ENCODE measurements at regions not wholly inside any gene's neighbourhood (a gene's known extent, or its start where the extent isn't known, plus 50 kb on each side); places are given as distances from the start of the nearest gene placed in this dataset.

DNA sequence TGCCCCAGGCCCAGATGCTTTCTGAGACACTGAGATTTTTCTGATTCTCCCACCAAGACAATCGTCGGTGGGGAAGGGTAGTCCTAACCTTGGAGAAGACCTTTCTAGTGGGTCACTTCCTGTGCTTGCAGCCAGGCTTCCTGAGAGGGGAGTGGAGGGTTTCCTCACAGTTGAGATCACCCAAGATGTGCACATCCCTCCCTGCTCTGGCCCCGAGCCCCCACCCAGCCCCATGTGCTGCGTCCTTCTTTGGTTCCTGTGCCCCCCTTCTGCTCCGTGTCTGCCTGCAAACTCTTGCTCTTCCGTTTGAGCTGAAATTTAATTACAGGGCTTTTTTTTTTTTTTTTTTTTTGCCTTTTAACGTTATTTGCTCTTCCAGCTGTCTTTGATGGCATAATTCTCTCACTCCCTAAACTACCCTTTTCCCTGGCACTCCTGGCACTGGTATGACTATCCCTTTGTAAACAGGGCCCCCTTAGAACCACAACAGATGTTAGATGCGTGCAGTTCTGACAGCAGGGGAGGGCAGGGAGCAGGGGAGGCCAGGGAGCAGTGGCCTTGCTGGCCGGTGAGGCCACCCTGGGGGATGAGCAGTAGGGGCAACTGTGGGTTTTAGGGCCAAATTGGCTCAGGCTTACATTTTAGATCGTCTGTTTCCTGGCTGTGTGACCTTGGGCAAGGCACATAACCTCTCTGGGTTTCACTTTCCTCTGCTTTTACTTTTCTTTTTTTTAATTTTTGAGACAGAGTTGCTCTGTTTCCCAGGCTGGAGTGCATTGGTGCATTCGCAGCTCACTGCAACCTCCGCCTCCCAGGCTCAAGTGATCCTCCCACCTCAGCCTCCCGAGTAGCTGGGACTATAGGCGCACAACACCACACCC, 144.5 kb downstream of the PHETA1 start:
- no peak for DNase-seq

- no peak for DNase-seq
Measured at GRCh38 chr12:111222523-111222922, 146.4 kb downstream of the PHETA1 start.

- no peak for DNase-seq
Measured at GRCh38 chr12:111222027-111222414, 146.9 kb downstream of the PHETA1 start.

DNA sequence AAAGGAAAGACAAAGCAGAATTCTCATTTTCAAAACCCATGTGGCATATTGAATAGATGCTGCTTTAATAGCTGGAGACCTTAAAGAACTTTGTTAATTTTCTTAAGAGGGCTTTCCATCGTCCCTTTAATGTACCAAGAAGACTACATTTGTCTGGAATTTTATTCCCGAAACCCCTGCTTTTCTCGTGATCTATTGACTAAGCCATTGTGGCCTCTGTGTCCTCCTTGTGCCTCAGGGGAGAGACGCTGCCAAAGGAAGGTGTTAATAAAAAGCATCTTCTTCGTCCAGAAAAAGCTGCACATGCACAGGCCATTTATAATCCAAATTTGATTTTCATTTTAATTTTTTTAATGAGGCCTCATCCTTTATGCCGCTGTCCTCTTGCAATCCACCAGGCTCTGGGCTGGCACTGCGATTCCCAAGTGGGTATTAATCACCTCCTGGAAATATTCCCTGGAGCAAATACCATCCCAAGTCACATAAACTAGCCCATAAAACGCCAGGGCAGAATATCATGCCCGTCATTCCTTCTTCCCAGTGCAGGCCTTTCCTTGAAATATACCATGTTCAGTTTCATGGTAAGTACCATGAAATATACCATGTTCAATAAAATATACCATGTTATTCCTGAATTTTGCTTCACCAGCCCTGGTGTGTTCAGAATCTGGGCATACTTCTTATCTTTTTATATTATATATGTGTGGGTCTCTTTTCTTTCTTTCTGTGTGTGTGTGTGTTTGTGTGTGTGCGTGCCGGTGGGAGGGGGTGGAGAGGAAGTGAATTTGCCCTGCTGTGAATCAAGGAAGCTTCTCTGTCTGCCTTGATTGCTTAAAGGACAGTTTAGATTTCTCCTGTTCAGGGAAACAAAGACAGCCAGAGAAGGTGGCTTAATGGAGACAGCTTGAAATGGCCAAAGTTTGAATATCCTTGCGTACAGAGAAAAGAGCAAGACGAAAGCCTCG, 147.6 kb downstream of the PHETA1 start:
- no peak for DNase-seq

DNA sequence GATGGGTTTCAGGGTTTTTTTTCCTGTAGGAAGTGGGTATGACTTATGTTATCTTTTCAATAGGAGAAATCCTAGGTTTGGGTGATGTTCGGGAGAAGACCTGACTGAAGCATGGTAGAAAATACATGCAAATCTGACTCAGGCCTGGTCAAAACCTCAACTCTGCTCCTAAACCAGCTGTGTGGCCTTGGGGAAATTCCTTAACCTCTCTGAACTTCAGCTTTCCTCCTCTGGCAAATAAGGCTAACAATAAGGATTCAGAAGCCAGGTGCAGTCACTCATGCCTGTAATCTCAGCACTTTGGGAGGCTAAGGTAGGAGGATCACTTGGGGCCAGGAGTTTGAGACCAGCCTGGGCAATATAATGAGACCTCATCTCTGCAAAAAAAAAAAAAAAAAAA, 148.5 kb downstream of the PHETA1 start:
- no peak for DNase-seq

- no peak for DNase-seq
Measured at GRCh38 chr12:111219440-111219839, 149.5 kb downstream of the PHETA1 start.

DNA sequence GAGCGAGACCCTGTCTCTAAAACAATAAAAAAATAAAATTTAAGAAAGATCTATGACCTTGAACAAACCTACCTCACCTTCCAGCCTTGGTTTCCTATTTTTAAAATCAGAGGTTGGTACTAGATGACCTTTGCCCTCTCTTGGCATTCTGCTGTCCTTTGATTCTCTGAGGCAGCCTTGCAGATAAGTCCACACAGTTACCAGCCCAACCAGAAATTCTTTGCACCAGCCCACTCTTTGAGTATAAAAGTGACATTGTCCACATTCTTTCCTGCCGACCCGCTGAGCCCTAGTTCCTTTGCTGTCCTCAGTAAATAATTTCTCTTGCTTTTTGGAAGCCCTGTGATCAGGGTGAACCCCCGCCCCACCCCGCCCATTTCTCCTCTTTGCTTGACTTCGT, 150.4 kb downstream of the PHETA1 start:
- DNase-seq = no peak

DNA sequence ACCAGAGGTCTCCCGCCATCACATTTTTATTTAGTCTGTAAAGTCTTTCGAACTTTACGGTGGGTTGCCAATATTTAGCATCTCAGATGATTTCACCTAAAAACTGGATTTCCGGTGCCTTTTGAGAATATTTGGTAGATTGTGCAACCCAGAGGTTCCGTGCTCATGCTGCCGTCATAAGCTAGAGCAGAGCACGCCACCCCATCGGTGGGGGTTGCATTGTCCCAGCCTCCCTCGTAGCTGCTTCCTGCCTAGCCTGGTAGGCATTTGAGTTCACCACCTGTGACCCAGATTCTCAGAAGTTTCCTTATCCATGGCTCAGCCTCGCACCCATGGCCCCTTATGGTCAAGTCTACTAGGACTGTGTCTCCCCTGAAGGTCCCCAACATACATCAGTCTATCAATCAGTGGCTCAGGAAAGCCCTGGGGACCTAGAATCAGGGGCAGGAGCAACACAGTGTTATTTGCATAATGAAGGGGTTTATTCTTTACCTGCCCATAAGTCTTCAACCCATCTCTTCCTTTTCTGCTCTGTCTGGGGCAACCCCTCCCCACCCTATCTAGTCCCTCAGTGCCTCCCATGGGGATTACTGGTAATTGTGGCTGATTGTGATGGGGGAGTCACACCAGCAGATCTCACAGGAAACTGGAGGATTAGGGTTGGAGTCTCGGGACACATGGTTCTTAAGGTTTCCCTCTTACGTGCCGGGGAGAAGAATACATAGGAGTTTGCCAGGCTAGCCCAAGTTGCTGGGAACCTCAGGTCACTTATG, 152.3 kb downstream of the PHETA1 start:
- no peak for DNase-seq

DNA sequence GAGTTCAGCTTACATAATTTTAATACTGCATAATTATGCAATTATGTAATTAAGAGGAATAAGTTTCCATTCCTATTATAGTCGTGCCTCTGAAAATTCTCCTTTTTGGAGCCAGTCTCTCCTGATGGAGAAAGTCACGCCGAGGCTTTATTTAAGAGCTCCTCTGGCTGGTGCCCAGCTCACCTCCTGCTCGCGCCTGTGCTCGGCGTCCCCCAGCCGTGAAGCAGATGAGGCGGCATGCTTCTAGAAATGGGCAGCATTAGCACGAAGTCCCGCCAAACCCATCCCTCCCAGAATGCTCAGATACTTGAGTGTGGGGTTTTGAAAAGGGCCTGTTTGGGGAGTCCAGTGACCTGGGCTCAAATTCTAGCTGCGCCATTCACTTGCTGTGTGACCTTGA, 153.0 kb downstream of the PHETA1 start:
- DNase-seq = no peak

GRCh38 chr12:111214401-111214800, 154.5 kb downstream of the PHETA1 start:
- no peak for DNase-seq

GRCh38 chr12:111213561-111213960, 155.3 kb downstream of the PHETA1 start:
- no peak for DNase-seq

GRCh38 chr12:111212814-111213456, 156.0 kb downstream of the PHETA1 start:
- no peak for DNase-seq

- DNase-seq = no peak
Measured at GRCh38 chr12:111211910-111212757, 156.8 kb downstream of the PHETA1 start.

GRCh38 chr12:111209811-111210210, 159.1 kb downstream of the PHETA1 start:
- no peak for DNase-seq

- DNase-seq = no peak
Measured at GRCh38 chr12:111207761-111208160, 161.1 kb downstream of the PHETA1 start.

GRCh38 chr12:111204788-111205241, 164.1 kb downstream of the PHETA1 start:
- DNase-seq = no peak

DNA sequence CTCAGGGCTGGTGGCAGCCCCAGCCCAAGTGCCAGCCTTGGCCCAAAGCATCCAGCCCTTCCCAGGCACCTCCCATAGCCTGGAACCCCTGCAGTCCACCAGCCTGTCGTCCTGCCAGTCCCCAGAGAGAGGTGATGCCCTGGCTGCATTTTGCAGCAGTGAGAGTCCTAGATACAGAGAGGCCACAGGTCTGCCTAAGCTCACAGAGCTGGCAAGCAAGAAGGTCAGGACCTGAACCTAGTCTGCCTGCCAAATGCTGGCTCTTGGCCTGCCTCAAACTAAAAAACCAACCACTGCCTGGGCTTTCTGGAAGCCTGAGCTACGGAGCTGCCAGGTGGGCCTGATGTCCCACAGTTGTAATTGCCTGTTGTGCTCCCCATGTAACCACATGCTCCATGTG, 164.9 kb downstream of the PHETA1 start:
- no peak for DNase-seq

DNA sequence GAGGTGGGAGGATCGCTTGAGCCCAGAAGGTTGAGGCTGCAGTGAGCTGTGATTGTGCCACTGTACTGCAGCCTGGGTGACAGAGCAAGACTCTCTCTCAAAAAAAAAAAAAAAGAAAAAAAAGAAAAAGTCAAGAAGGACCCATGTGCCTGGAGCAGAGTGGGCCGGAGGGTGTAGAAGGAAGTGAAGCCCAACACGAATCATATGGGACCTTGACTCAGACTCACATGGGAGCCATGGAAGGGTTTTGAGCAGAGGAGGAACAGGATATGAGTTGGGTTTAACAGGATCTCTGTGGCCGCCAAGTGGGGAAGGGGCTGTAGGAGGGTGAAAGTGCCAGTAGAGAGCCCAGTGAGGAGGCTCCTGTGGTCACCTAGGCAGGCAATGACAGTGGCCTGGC, 165.4 kb downstream of the PHETA1 start:
- DNase-seq = no peak

DNA sequence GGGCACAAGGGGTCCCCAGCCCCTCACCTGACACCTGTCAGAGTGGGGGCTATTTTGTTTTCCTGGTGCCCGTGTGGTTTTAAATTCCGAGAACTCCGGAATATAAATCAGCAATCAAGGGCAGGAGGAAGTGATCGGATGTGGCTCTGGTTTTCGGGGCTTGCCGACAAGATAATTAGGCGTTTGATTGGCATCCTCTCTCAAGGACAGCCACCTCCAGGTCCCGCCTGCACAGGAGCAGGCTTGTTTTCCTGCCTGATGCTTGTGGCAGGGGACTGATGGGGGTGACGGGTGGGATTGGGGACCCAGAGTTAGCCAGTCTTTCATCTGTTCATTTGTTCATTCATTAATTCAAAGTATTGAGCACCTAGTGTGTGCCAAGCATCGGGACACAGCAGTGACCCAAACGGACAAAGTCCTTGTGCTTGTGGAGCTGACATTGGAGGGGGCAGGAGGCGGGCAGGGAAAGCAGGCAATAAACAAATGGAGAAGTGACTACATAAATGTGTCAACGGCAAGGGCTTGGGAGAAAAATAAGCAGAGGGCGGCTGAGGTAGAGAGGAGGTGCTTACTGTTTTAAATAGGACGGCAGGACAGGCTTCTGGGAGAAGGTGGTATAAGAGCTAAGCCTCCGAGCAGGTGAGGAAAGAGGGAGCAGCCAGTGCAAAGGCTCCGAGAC, 166.5 kb downstream of the PHETA1 start:
- no peak for DNase-seq

Measured in hypothalamus (tissue), 51 donors.